ENCODE measurements at regions not wholly inside any gene's neighbourhood (a gene's known extent, or its start where the extent isn't known, plus 50 kb on each side); places are given as distances from the start of the nearest gene placed in this dataset.

DNA sequence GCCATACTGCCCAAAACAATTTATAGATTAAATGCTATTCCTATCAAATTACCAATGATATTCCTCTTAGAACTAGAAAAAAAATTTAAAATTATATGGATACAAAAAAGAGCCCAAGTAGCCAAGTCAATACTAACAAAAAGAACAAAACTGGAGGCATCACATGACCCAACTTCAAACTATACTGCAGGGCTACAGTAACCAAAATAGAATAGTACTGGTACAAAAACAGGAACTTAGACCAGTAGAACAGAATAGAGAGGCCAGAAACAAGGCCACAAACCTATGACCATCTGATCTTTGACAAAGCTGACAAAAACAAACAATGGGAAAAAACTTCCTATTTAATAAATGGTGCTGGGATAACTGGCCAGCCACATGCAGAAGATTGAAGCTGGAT lies 86.1 kb upstream of the KYNU start:
- H3K4me3 Mint-ChIP-seq, result no peak overlapping the region
- no peaks in the 10 kb centered on the region for H3K36me3 Mint-ChIP-seq (ENCODE audit: low read depth)
- no peak for DNase-seq
- H3K4me1 Mint-ChIP-seq, result no peaks in the 10 kb centered on the region
- no peaks in the 10 kb centered on the region for H3K27me3 Mint-ChIP-seq
- no peak overlapping the region for H3K27ac Mint-ChIP-seq
- no peaks in the 10 kb centered on the region for H3K9me3 Mint-ChIP-seq
- ChIA-PET CTCF (no interaction called here), POLR2A (interaction anchor here (0.6 kb wide), 1 partner anchor 344 kb away, joined by 3 read pairs; no protein-coding TSS in a partner anchor)

DNA sequence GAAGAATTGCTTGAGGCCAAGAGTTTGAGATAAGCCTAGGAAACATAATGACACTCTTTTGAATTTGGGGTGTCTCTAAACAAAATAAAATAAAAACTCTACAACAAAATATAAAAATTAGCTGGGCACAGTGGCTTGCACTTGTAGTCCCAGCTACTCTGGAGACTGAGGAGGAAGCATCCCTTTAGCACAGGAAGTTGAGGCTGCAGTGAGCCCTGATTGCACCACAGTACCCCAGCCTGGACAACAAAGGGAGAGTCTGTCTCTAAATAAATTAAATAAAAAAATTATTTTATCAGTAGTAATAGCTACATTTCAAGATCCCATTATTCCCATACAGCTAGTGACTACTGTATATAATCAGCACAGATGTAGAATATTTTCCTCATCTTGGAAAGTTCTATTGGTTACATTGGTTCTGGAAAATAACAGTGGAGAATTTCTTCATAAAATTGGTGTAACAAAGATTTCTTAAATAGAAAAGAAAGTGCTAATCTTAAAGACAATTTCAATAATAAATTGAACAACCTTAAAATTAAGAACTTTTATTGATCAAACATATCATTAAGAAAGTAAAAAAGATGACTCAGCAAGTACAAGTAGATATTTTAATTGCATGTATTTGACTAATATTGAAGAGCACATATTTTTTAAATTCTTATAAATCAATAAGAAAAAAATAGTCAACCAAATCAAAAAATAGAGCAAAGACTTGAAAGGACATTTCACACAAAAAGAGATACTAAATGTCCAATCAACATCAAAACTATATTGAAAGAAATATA lies 90.4 kb upstream of the KYNU start:
- no peaks in the 10 kb centered on the region for H3K9me3 Mint-ChIP-seq
- no peaks in the 10 kb centered on the region for H3K27me3 Mint-ChIP-seq
- ChIA-PET POLR2A (no interaction called here), CTCF (no interaction called here)
- no peak overlapping the region for H3K4me3 Mint-ChIP-seq
- no peaks in the 10 kb centered on the region for H3K4me1 Mint-ChIP-seq
- DNase-seq, result no peak
- H3K27ac Mint-ChIP-seq, result no peak overlapping the region
- no peaks in the 10 kb centered on the region for H3K36me3 Mint-ChIP-seq (ENCODE audit: low read depth)

DNA sequence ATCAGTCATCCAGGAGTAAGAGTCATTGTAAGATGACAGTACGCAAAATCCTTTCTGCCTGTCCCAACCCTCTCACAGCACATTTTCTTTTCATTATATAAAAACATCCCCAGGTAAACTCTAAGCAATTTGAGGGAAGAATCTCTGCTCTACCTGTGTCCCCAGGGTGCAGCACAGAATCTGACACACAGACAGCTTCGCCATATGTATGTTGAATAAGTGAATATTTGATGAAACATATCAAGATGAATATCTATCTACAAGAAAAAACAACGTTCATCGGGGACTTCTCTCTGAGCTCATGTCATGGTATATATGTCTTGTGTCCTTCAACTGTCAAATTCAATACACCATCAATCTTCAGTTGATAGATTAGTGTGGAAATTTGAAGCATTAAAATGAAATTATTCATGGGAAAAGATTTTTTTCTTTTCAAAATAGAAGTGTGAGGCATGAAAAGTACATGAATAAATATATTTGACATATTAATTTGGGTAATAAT lies 94.5 kb upstream of the KYNU start:
- Mint-ChIP-seq H3K4me1 (no peaks in the 10 kb centered on the region), H3K36me3 (ENCODE audit: low read depth) (no peaks in the 10 kb centered on the region), H3K9me3 (no peaks in the 10 kb centered on the region), H3K27me3 (no peaks in the 10 kb centered on the region), H3K4me3 (no peak overlapping the region), H3K27ac (no peak overlapping the region)
- ChIA-PET CTCF (no interaction called here), POLR2A (no interaction called here)
- no peak for DNase-seq

- H3K9me3 Mint-ChIP-seq, result no peaks in the 10 kb centered on the region
- ChIA-PET POLR2A (no interaction called here), CTCF (no interaction called here)
- no peak overlapping the region for H3K4me3 Mint-ChIP-seq
- no peaks in the 10 kb centered on the region for H3K4me1 Mint-ChIP-seq
- DNase-seq, result no peak
- no peak overlapping the region for H3K27ac Mint-ChIP-seq
- H3K36me3 Mint-ChIP-seq (ENCODE audit: low read depth), result no peaks in the 10 kb centered on the region
- H3K27me3 Mint-ChIP-seq, result no peaks in the 10 kb centered on the region
These were observed 96.3 kb upstream of the KYNU start for GRCh38 chr2:142781146-142781545.

GRCh38 chr2:142778289-142778688 lies 99.2 kb upstream of the KYNU start:
- Mint-ChIP-seq H3K27me3 (no peaks in the 10 kb centered on the region), H3K9me3 (no peaks in the 10 kb centered on the region), H3K27ac (no peak overlapping the region), H3K4me3 (no peak overlapping the region), H3K4me1 (no peaks in the 10 kb centered on the region), H3K36me3 (ENCODE audit: low read depth) (no peaks in the 10 kb centered on the region)
- POLR2A ChIA-PET, result no interaction called here
- DNase-seq, result no peak
- CTCF ChIA-PET, result no interaction called here

GRCh38 chr2:142777742-142778141 lies 99.7 kb upstream of the KYNU start:
- Mint-ChIP-seq H3K4me1 (no peaks in the 10 kb centered on the region), H3K4me3 (no peak overlapping the region), H3K27me3 (no peaks in the 10 kb centered on the region), H3K27ac (no peak overlapping the region), H3K9me3 (no peaks in the 10 kb centered on the region), H3K36me3 (ENCODE audit: low read depth) (no peaks in the 10 kb centered on the region)
- ChIA-PET POLR2A (no interaction called here), CTCF (no interaction called here)
- no peak for DNase-seq

GRCh38 chr2:142769761-142770160 lies 107.7 kb upstream of the KYNU start:
- CTCF ChIA-PET, result no interaction called here

DNA sequence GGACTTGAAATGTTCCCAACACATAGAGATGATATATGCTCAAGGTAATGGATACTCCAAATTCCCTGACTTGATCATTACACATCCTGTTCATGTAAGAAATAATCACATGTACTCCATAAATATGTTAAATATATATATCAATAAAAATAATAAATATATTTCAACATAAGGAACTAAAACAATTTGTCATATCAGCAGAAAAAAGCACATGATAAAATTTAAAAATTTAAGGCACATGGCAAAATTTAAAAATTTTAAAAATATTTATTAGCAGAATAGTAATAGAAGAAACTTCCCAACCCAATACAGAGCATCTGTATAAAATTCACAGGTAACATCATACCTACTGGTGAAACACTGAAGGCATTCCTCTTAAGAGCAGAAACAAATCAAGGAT lies 109.6 kb upstream of the KYNU start:
- DNase-seq, result no peak
- Mint-ChIP-seq H3K9me3 (no peaks in the 10 kb centered on the region), H3K27ac (no peak overlapping the region), H3K4me1 (no peaks in the 10 kb centered on the region), H3K4me3 (no peak overlapping the region), H3K27me3 (no peaks in the 10 kb centered on the region), H3K36me3 (ENCODE audit: low read depth) (no peaks in the 10 kb centered on the region)
- ChIA-PET POLR2A (no interaction called here), CTCF (interaction anchor here (0.6 kb wide), 1 partner anchor 8 kb away, joined by 3 read pairs; no protein-coding TSS in a partner anchor)

More at GRCh38 chr2:142769761-142770160, 107.7 kb upstream of the KYNU start:
- DNase-seq, result no peak
- POLR2A ChIA-PET, result no interaction called here
- Mint-ChIP-seq H3K36me3 (ENCODE audit: low read depth) (no peaks in the 10 kb centered on the region), H3K4me1 (no peaks in the 10 kb centered on the region), H3K27ac (no peak overlapping the region), H3K4me3 (no peak overlapping the region), H3K9me3 (no peaks in the 10 kb centered on the region), H3K27me3 (no peaks in the 10 kb centered on the region)

DNA sequence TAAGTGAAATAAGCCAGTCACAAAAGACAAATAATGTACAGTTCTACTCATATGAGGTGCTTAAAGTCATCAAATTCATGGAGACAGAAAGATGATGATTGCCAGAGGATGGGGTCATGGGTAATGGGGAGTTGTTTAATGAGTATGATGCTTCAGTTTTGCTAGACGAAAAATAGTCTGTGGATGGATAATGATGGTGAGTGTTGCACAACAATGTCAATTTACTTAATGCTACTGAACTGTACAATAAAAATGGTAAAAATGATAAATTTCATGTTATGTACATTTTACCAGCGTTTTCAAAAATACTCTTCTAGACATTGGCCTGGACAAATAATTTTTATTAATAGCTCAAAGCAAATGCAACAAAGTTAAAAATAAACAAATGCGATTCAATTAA lies 118.5 kb upstream of the KYNU start:
- no peak overlapping the region for H3K27ac Mint-ChIP-seq
- CTCF ChIA-PET, result no interaction called here
- H3K27me3 Mint-ChIP-seq, result no peaks in the 10 kb centered on the region
- DNase-seq, result no peak
- H3K4me1 Mint-ChIP-seq, result no peaks in the 10 kb centered on the region
- H3K9me3 Mint-ChIP-seq, result no peaks in the 10 kb centered on the region
- POLR2A ChIA-PET, result no interaction called here
- H3K36me3 Mint-ChIP-seq (ENCODE audit: low read depth), result no peaks in the 10 kb centered on the region
- H3K4me3 Mint-ChIP-seq, result no peak overlapping the region

DNA sequence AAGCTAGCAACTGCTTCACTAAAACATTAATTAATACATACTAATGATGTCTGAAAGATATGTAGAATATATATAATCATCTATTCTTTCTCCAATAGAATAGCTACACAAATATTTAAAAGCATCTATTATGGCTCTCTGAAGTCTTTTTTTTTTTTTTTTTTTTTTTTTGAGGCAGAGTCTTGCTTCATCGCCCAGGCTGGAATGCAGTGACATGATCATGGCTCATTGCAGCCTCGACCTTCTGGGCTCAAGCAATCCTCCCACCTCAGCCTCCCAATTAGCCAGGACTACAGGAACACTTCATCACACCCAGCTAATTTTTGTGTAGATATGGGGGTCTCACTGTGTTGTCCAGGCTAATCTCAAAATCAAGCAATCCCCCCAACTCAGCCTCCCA lies 120.4 kb upstream of the KYNU start:
- H3K36me3 Mint-ChIP-seq (ENCODE audit: low read depth), result no peaks in the 10 kb centered on the region
- CTCF ChIA-PET, result no interaction called here
- no peak overlapping the region for H3K4me3 Mint-ChIP-seq
- H3K27me3 Mint-ChIP-seq, result no peaks in the 10 kb centered on the region
- H3K27ac Mint-ChIP-seq, result no peak overlapping the region
- no peak for DNase-seq
- H3K9me3 Mint-ChIP-seq, result no peaks in the 10 kb centered on the region
- POLR2A ChIA-PET, result no interaction called here
- no peaks in the 10 kb centered on the region for H3K4me1 Mint-ChIP-seq

GRCh38 chr2:142756430-142756829 lies 121.0 kb upstream of the KYNU start:
- no peaks in the 10 kb centered on the region for H3K4me1 Mint-ChIP-seq
- H3K36me3 Mint-ChIP-seq (ENCODE audit: low read depth), result no peaks in the 10 kb centered on the region
- no peaks in the 10 kb centered on the region for H3K9me3 Mint-ChIP-seq
- ChIA-PET POLR2A (no interaction called here), CTCF (no interaction called here)
- no peak overlapping the region for H3K27ac Mint-ChIP-seq
- no peaks in the 10 kb centered on the region for H3K27me3 Mint-ChIP-seq
- no peak overlapping the region for H3K4me3 Mint-ChIP-seq
- DNase-seq, result no peak

DNA sequence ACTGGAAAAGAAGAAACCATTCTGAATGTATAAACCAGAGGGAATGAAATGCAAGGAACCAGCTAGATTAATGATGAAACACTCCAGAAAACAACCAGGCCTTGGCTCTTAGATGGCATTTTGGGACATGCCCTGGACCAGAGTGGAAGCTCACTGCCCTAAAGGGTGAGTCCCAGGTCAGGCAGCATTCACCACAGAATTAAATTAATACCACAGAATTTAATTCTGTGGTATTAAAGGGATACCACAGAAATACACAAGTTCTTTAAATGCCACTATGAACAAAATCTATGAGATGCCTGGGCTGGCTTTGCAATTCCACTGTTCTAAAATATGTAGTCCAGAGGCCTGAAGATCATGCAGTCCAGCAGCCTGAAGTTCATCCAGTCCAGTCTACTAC lies 122.3 kb upstream of the KYNU start:
- no peaks in the 10 kb centered on the region for H3K4me1 Mint-ChIP-seq
- H3K36me3 Mint-ChIP-seq (ENCODE audit: low read depth), result no peaks in the 10 kb centered on the region
- no peak overlapping the region for H3K27ac Mint-ChIP-seq
- no peak for DNase-seq
- no peaks in the 10 kb centered on the region for H3K27me3 Mint-ChIP-seq
- ChIA-PET CTCF (no interaction called here), POLR2A (no interaction called here)
- H3K9me3 Mint-ChIP-seq, result no peaks in the 10 kb centered on the region
- H3K4me3 Mint-ChIP-seq, result no peak overlapping the region

- DNase-seq, result no peak
- POLR2A ChIA-PET, result no interaction called here
- Mint-ChIP-seq H3K9me3 (no peaks in the 10 kb centered on the region), H3K27ac (no peak overlapping the region), H3K4me3 (no peak overlapping the region), H3K27me3 (no peaks in the 10 kb centered on the region), H3K4me1 (no peaks in the 10 kb centered on the region), H3K36me3 (ENCODE audit: low read depth) (no peaks in the 10 kb centered on the region)
- CTCF ChIA-PET, result no interaction called here
These were observed 123.3 kb upstream of the KYNU start for GRCh38 chr2:142754182-142754581.

DNA sequence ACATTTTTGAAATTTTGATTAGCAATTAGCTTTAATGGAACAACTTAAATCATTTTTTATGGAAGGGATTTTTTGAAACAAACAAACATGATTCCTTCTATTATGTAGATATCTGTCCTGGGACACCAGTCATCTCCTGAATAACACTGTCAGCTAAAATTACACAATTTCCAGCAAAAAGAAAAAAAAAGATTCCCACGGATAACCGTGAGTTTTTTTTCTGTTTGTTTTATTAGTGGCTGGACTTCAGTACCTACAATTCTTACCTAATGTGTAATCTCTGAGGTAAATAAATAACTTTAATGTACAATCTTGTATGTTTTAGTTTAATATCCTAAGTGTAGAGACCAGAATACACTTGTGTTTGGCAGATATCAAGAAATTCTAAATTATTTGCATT lies 126.6 kb upstream of the KYNU start:
- no peak for DNase-seq
- no peaks in the 10 kb centered on the region for H3K27me3 Mint-ChIP-seq
- H3K4me3 Mint-ChIP-seq, result no peak overlapping the region
- no peaks in the 10 kb centered on the region for H3K36me3 Mint-ChIP-seq (ENCODE audit: low read depth)
- H3K27ac Mint-ChIP-seq, result no peak overlapping the region
- H3K9me3 Mint-ChIP-seq, result no peaks in the 10 kb centered on the region
- ChIA-PET POLR2A (no interaction called here), CTCF (no interaction called here)
- no peaks in the 10 kb centered on the region for H3K4me1 Mint-ChIP-seq
